Mucosa of descending colon (tissue), 3 donors: ENCODE measurements at regions not wholly inside any gene's neighbourhood (a gene's known extent, or its start where the extent isn't known, plus 50 kb on each side); places are given as distances from the start of the nearest gene placed in this dataset.
"Not testable (repeated sequence)": the region's sequence is repeated elsewhere in the genome, so short reads cannot be mapped to it uniquely, and the experiment has no call there.

Source experiments
- ATAC-seq: fragments of 200-7000 bp; cut with Tn5 transposase; one replicate; pipeline ENCODE4 v1.9.1; 2020; ENCODE audit warnings: mild to moderate bottlenecking, moderate library complexity
- DNase-seq, 3 donors: peaks; one replicate each; pipeline ENCODE4 v3.0.0-alpha.2; 2020
- H3K36me3 ChIP-seq: fragments of 200-600 bp; one replicate; pipeline ENCODE4 v1.8.0; 2021; ENCODE audit warnings: low read depth, mild to moderate bottlenecking
- H3K4me1 ChIP-seq: fragments of 200-600 bp; one replicate; pipeline ENCODE4 v1.8.0; 2021; ENCODE audit warnings: low read depth, mild to moderate bottlenecking
- H3K4me3 ChIP-seq: fragments of 200-600 bp; one replicate; pipeline ENCODE4 v1.8.0; 2021; ENCODE audit warnings: mild to moderate bottlenecking
- H3K9me3 ChIP-seq: fragments of 200-600 bp; one replicate; pipeline ENCODE4 v1.8.0; 2021; ENCODE audit warnings: mild to moderate bottlenecking
- CTCF ChIP-seq: fragments of 200-600 bp; IDR thresholded peaks from one replicate; pipeline ENCODE4 v1.8.0; 2022; ENCODE audit warnings: antibody characterized with exemption, mild to moderate bottlenecking
- intact Hi-C, 2 donors: fragments of 100-400 bp; cut with DNase I in 1 of 2; cut with micrococcal nuclease in 1 of 2; formaldehyde crosslinking; loops; one replicate each; pipeline versions ENCODE4 v1.11.0 to v1.11.1; 2022; cut with DNase I, micrococcal nuclease
- donor health status: DM: no; HTN: no; CAD: no; lungs with moderate emphysema.
- donor health status: DM: no; HTN: no; CAD: no.
- donor health status: DM: no; HTN: yes; CAD: no.

DNA sequence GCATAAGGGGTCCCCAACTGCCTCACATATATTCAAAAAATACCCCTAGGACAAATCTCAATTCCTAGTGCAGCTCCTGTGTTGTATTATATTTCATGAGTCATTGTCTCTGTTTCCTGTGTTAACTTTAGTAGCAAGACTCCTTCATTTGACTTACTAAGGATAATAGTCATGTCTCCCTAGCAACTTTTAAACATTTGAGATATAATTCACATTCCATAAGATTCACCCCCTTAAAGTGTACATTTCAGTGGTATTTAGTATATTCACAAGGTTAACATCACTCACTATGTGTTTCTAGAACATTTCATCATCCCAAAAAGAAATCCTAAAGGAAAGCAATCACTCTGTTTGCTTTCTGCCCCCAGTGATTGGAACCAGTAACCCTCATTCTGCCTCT, 121.3 kb upstream of the WNT7A start:
- H3K4me1 ChIP-seq, result no peaks in the 10 kb centered on the region
- intact Hi-C loops, result no loop called here
- TF ChIP-seq CTCF, result no peak
- DNase-seq (no peak), ATAC-seq (no peak)
- no peaks in the 10 kb centered on the region for H3K9me3 ChIP-seq
- no peaks in the 10 kb centered on the region for H3K36me3 ChIP-seq
- H3K4me3 ChIP-seq, result no peak overlapping the region

- H3K9me3 ChIP-seq, result no peaks in the 10 kb centered on the region
- ATAC-seq (no peak), DNase-seq (no peak)
- no peaks in the 10 kb centered on the region for H3K4me1 ChIP-seq
- H3K36me3 ChIP-seq, result no peaks in the 10 kb centered on the region
- no peak overlapping the region for H3K4me3 ChIP-seq
- intact Hi-C loops, result no loop called here
- TF ChIP-seq CTCF, result no peak
These were observed 120.7 kb upstream of the WNT7A start for GRCh38 chr3:14000556-14000955.

GRCh38 chr3:13998831-13999230, 119.0 kb upstream of the WNT7A start:
- no peak for DNase-seq
- Histone ChIP-seq H3K36me3 (no peaks in the 10 kb centered on the region), H3K9me3 (no peaks in the 10 kb centered on the region), H3K4me3 (no peak overlapping the region), H3K4me1 (no peaks in the 10 kb centered on the region)
- ATAC-seq, result no peak
- no peak for TF ChIP-seq CTCF
- intact Hi-C loops, result no loop called here

DNA sequence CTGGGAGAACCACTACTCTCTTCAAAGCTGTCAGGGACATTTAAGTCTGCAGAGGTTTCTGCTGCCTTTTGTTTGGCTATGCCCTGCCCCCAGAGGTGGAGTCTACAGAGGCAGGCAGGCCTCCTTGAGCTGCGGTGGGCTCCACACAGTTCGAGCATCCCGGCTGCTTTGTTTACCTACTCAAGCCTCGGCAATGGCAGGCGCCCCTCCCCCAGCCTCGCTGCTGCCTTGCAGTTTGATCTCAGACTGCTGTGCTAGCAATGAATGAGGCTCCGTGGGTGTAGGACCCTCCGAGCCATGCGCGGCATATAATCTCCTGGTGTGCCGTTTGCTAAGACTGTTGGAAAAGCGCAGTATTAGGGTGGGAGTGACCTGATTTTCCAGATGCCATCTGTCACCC, 115.3 kb upstream of the WNT7A start:
- ATAC-seq, intact Hi-C loops, H3K9me3 ChIP-seq, DNase-seq, H3K4me1 ChIP-seq, H3K4me3 ChIP-seq, H3K36me3 ChIP-seq: not testable (repeated sequence)

DNA sequence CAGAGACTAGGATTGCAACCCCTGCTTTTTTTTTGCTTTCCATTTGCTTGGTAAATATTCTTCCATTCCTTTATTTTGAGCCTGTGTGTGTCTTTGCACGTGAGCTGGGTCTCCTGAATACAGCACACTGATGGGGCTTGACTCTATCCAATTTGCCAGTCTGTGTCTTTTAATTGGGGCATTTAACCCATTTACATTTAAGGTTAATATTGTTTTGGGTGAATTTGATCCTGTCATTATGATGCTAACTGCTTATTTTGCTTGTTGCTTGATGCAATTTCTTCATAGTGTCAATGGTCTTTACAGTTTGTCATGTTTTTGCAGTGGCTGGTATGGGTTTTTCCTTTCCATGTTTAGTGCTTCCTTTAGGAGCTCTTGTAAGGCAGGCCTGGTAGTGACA, 109.1 kb upstream of the WNT7A start:
- H3K36me3 ChIP-seq, H3K4me3 ChIP-seq, ATAC-seq, intact Hi-C loops, H3K9me3 ChIP-seq, H3K4me1 ChIP-seq, DNase-seq: not testable (repeated sequence)

DNA sequence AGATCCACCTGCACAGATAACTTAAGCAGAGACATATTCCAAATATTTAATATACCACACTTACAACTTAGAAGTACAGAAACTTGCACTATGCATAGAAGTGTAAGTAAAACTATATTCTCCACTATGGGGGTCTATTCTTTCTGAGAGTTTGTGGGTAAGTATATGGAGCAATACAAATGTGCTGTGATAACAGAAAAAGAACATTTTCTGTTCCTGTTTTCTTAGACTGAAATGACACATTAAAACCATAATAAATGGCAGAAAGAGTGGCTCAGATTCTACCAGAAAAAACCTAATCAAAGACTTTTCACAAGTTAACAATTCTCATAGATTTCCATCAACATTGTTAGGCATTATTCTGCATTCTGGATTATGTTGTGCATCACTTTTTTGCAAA, 96.6 kb upstream of the WNT7A start:
- ATAC-seq (no peak), DNase-seq (no peak)
- Histone ChIP-seq H3K4me1 (no peaks in the 10 kb centered on the region), H3K9me3 (peaks cover 24% of the 10 kb centered on the region), H3K4me3 (no peak overlapping the region), H3K36me3 (no peaks in the 10 kb centered on the region)
- intact Hi-C loops, result no loop called here
- TF ChIP-seq CTCF, result no peak

- Histone ChIP-seq H3K4me1 (no peaks in the 10 kb centered on the region), H3K36me3 (no peaks in the 10 kb centered on the region), H3K4me3 (no peak overlapping the region), H3K9me3 (peaks cover 24% of the 10 kb centered on the region)
- no peak for ATAC-seq
- no peak for TF ChIP-seq CTCF
- DNase-seq, result no peak
- intact Hi-C loops, result no loop called here
These were observed 95.8 kb upstream of the WNT7A start for GRCh38 chr3:13975686-13976085.
